Keratinocyte (primary cell): ENCODE measurements at regions not wholly inside any gene's neighbourhood (a gene's known extent, or its start where the extent isn't known, plus 50 kb on each side); places are given as distances from the start of the nearest gene placed in this dataset.

Experiments
- DNase-seq: peaks from one replicate; pipeline ENCODE4 v3.0.0-alpha.2; 2011; ENCODE audit warnings: low read depth, missing footprints, low spot score
- FAIRE-seq: peaks from 2 replicates; lab custom pipeline; 2011; peaks lifted over from hg19 to GRCh38; lab: Jason Lieb, UNC
- H2AFZ ChIP-seq: 2 replicates; pipeline ENCODE4 v1.6.0; 2012; ENCODE audit warnings: low read length, control low read depth, inconsistent platforms; ENCODE audit not compliant: control insufficient read depth
- H3K27ac ChIP-seq: 2 replicates; pipeline ENCODE4 v1.5.1; 2011; ENCODE audit warnings: low read length; ENCODE audit not compliant: control insufficient read depth, insufficient read depth
- H3K27me3 ChIP-seq: 3 replicates; pipeline ENCODE4 v1.6.0; 2011; ENCODE audit warnings: low read length; ENCODE audit not compliant: control insufficient read depth, insufficient read depth; ENCODE audit errors: extremely low read depth
- H3K36me3 ChIP-seq, 2 experiments: 2 replicates in 1 of 2; 3 replicates in 1 of 2; pipeline ENCODE4 v1.5.1; 2011; ENCODE audit warnings: low read length in 2 of 2, mild to moderate bottlenecking in 1 of 2; ENCODE audit not compliant: control insufficient read depth in 2 of 2, insufficient read depth in 2 of 2; ENCODE audit errors: extremely low read depth in 1 of 2
- H3K4me1 ChIP-seq: 3 replicates; pipeline ENCODE4 v1.5.1; 2011; ENCODE audit warnings: low read length; ENCODE audit not compliant: control insufficient read depth, insufficient read depth; ENCODE audit errors: extremely low read depth
- H3K4me2 ChIP-seq: 3 replicates; pipeline ENCODE4 v1.6.0; 2011; ENCODE audit warnings: low read depth, low read length; ENCODE audit not compliant: control insufficient read depth, insufficient read depth; ENCODE audit errors: extremely low read depth
- H3K4me3 ChIP-seq, 3 experiments: fragments of 200-600 bp in 1 of 3; sonication (generic) in 1 of 3; 2 replicates in 2 of 3; 3 replicates in 1 of 3; pipeline ENCODE4 v1.5.1; 2011 to 2016; ENCODE audit warnings: low read length in 3 of 3, mild to moderate bottlenecking in 3 of 3, control low read depth in 2 of 3, inconsistent platforms in 1 of 3, low read depth in 1 of 3, mixed read lengths in 1 of 3, mixed run types in 1 of 3, moderate library complexity in 1 of 3; ENCODE audit not compliant: control insufficient read depth in 2 of 3, insufficient read depth in 2 of 3; ENCODE audit errors: extremely low read depth in 1 of 3
- H3K79me2 ChIP-seq: 2 replicates; pipeline ENCODE4 v1.6.0; 2012; ENCODE audit warnings: low read length; ENCODE audit not compliant: control insufficient read depth, insufficient read depth
- H3K9ac ChIP-seq: 3 replicates; pipeline ENCODE4 v1.6.0; 2011; ENCODE audit warnings: low read length; ENCODE audit not compliant: control insufficient read depth, insufficient read depth; ENCODE audit errors: extremely low read depth
- H3K9me1 ChIP-seq: 3 replicates; pipeline ENCODE4 v1.6.0; 2011; ENCODE audit warnings: low read length; ENCODE audit not compliant: control insufficient read depth, insufficient read depth; ENCODE audit errors: extremely low read depth
- H3K9me3 ChIP-seq: 2 replicates; pipeline ENCODE4 v1.5.1; 2012; ENCODE audit warnings: low read depth, low read length; ENCODE audit not compliant: control insufficient read depth
- H4K20me1 ChIP-seq: 3 replicates; pipeline ENCODE4 v1.6.0; 2011; ENCODE audit warnings: low read length; ENCODE audit not compliant: control insufficient read depth, insufficient read depth; ENCODE audit errors: extremely low read depth
- EZH2 ChIP-seq: IDR thresholded peaks from one replicate; pipeline ENCODE4 v1.6.1; 2012; ENCODE audit warnings: inconsistent platforms, mild to moderate bottlenecking, low read length, moderate library complexity
- dilution Hi-C: fragments of 300-500 bp; cut with MboI; formaldehyde crosslinking; loops from one replicate; pipeline ENCODE4 v1.7.0; 2020; ENCODE audit warnings: low sequenced_read_pairs; ENCODE audit not compliant: extremely low pct_ligation_motif_present
- TF ChIP-seq, protein P1 (sequence below), 3 experiments: IDR thresholded peaks in 1 of 3; conservative IDR thresholded peaks in 1 of 3; optimal IDR thresholded peaks in 1 of 3; 2 replicates in 2 of 3; 3 replicates in 1 of 3; pipeline versions ENCODE3 to v1.5.1; 2011; ENCODE audit warnings: low read length in 3 of 3, mild to moderate bottlenecking in 3 of 3, moderate library complexity in 2 of 3, control low read depth in 1 of 3, inconsistent platforms in 1 of 3; ENCODE audit not compliant: insufficient read depth in 2 of 3; ENCODE audit errors: extremely low read depth in 1 of 3

DNA sequence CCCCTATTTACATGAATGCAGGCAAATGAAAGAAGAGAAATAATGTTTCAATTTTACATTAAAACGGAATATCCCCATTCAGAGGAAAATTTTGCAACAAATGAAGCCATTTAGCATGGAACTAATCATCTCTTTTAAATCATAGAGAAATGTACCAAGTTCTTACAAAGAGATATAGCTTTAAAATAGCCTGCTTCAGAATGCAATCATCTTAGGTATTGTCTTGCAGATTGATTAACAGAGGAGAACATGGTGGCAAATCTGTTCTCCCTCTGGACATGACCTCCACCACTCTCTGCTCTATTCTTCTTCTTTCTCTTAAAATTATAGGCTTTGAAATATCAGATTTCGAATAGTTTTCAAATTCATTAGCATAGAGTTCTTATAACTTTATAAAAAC is 155.7 kb upstream of the DTNBP1 start:
- no peak for FAIRE-seq

GRCh38 chr6:15818044-15818443 is 155.2 kb upstream of the DTNBP1 start:
- no peak overlapping the region for H3K4me3 ChIP-seq
- no peaks in the 10 kb centered on the region for H3K79me2 ChIP-seq
- no peak overlapping the region for H2AFZ ChIP-seq
- dilution Hi-C loops = no loop called here
- H3K27ac ChIP-seq = no peak overlapping the region
- H3K36me3 ChIP-seq = no peaks in the 10 kb centered on the region
- no peaks in the 10 kb centered on the region for H3K9me3 ChIP-seq
- H3K4me1 ChIP-seq = no peaks in the 10 kb centered on the region
- no peak overlapping the region for H3K4me2 ChIP-seq
- FAIRE-seq (no peak), DNase-seq (no peak)
- H3K9ac ChIP-seq = no peak overlapping the region
- H4K20me1 ChIP-seq = no peaks in the 10 kb centered on the region
- H3K9me1 ChIP-seq = no peaks in the 10 kb centered on the region
- peaks cover 10% of the 10 kb centered on the region for H3K27me3 ChIP-seq
- TF ChIP-seq, protein P1, sequence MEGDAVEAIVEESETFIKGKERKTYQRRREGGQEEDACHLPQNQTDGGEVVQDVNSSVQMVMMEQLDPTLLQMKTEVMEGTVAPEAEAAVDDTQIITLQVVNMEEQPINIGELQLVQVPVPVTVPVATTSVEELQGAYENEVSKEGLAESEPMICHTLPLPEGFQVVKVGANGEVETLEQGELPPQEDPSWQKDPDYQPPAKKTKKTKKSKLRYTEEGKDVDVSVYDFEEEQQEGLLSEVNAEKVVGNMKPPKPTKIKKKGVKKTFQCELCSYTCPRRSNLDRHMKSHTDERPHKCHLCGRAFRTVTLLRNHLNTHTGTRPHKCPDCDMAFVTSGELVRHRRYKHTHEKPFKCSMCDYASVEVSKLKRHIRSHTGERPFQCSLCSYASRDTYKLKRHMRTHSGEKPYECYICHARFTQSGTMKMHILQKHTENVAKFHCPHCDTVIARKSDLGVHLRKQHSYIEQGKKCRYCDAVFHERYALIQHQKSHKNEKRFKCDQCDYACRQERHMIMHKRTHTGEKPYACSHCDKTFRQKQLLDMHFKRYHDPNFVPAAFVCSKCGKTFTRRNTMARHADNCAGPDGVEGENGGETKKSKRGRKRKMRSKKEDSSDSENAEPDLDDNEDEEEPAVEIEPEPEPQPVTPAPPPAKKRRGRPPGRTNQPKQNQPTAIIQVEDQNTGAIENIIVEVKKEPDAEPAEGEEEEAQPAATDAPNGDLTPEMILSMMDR (optimal IDR thresholded peaks at IDR 0.05 in 1 of 3, IDR thresholded peaks at IDR 0.05 in 1 of 3, conservative IDR thresholded peaks at IDR 0.05 in 1 of 3; ENCODE audit: extremely low read depth in 1 of 3, insufficient read depth in 2 of 3, low read length in 3 of 3) = no peak

More for the DNA sequence above, 155.7 kb upstream of the DTNBP1 start:
- DNase-seq = no peak
- Histone ChIP-seq H3K9me1 (no peaks in the 10 kb centered on the region), H3K79me2 (no peaks in the 10 kb centered on the region), H3K4me1 (no peaks in the 10 kb centered on the region), H3K9ac (no peak overlapping the region), H3K4me3 (no peak overlapping the region), H4K20me1 (no peaks in the 10 kb centered on the region), H3K27me3 (peaks cover 10% of the 10 kb centered on the region), H3K36me3 (no peaks in the 10 kb centered on the region), H3K27ac (no peak overlapping the region), H3K9me3 (no peaks in the 10 kb centered on the region), H2AFZ (no peak overlapping the region), H3K4me2 (no peak overlapping the region)
- no peak for TF ChIP-seq EZH2
- dilution Hi-C loops = no loop called here

DNA sequence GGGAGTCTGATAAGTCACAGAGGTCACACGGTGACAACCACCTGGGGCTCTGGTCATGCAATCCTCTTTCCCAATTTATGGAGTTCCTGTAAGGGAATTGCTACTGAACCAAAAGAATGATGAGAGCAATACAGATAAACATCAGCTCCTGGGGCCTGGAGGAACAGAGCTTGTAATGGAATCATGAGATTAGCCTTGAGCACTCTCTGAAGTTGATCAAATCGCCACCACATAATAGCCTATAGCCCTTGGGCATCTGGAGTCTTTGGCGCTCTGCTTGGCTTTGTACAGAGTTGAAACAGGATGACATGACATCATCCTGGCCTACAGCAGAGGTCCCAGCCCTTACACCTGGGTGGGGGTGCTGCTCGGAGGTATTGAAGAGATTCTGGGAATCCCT is 154.3 kb upstream of the DTNBP1 start:
- H3K9ac ChIP-seq = no peak overlapping the region
- TF ChIP-seq EZH2 = no peak
- TF ChIP-seq, protein P1 (optimal IDR thresholded peaks at IDR 0.05 in 1 of 3, IDR thresholded peaks at IDR 0.05 in 1 of 3, conservative IDR thresholded peaks at IDR 0.05 in 1 of 3; ENCODE audit: extremely low read depth in 1 of 3, insufficient read depth in 2 of 3, low read length in 3 of 3) = no peak

More for the DNA sequence above, 154.3 kb upstream of the DTNBP1 start:
- Histone ChIP-seq H3K4me1 (no peaks in the 10 kb centered on the region), H3K4me2 (no peak overlapping the region), H3K36me3 (no peaks in the 10 kb centered on the region), H4K20me1 (no peaks in the 10 kb centered on the region), H3K27ac (no peak overlapping the region), H3K9me3 (no peaks in the 10 kb centered on the region), H3K79me2 (no peaks in the 10 kb centered on the region), H3K4me3 (no peak overlapping the region), H3K9me1 (no peaks in the 10 kb centered on the region), H2AFZ (no peak overlapping the region), H3K27me3 (peaks cover 6% of the 10 kb centered on the region)
- DNase-seq (no peak), FAIRE-seq (no peak)
- dilution Hi-C loops = no loop called here
